SK-N-MC (cell line): ENCODE measurements at regions not wholly inside any gene's neighbourhood (a gene's known extent, or its start where the extent isn't known, plus 50 kb on each side); places are given as distances from the start of the nearest gene placed in this dataset.

Experiments used
- DNase-seq: peaks from one replicate; pipeline ENCODE4 v3.0.0-alpha.2; 2011; ENCODE audit warnings: low read depth, low spot score
- H3K27ac ChIP-seq: fragments of 200-600 bp; sonication (generic); 2 replicates; pipeline ENCODE4 v1.5.1; 2016; ENCODE audit warnings: mixed run types
- H3K36me3 ChIP-seq: fragments of 200-600 bp; sonication (generic); 2 replicates; pipeline ENCODE4 v1.6.1; 2017; ENCODE audit warnings: antibody characterized with exemption, low read length, mixed read lengths; ENCODE audit not compliant: insufficient read depth
- H3K4me3 ChIP-seq: fragments of 200-600 bp; sonication (generic); 2 replicates; pipeline ENCODE4 v1.5.1; 2016
- H3K9ac ChIP-seq: fragments of 200-600 bp; sonication (generic); 2 replicates; pipeline ENCODE4 v1.8.0; 2017; ENCODE audit warnings: mixed run types, mixed read lengths; ENCODE audit not compliant: insufficient read length
- H3K9me3 ChIP-seq: fragments of 200-600 bp; sonication (generic); 2 replicates; pipeline ENCODE4 v1.6.1; 2017; ENCODE audit warnings: low read depth, mild to moderate bottlenecking, antibody characterized with exemption, low read length, moderate library complexity, mixed read lengths
- EZH2 ChIP-seq: fragments of 200-600 bp; sonication (generic); IDR thresholded peaks from one replicate; pipeline ENCODE4 v1.6.1; 2017; ENCODE audit warnings: antibody characterized with exemption
- FOXP2 ChIP-seq: optimal IDR thresholded peaks from 2 replicates; pipeline ENCODE3; 2011; ENCODE audit warnings: mild to moderate bottlenecking, moderate library complexity; ENCODE audit not compliant: insufficient read depth; ENCODE audit errors: extremely low read length, control extremely low read depth
- POLR2AphosphoS5 ChIP-seq: IDR thresholded peaks from 2 replicates; pipeline ENCODE4 v1.6.1; 2012; ENCODE audit warnings: mild to moderate bottlenecking, low read depth, low read length, borderline replicate concordance

DNA sequence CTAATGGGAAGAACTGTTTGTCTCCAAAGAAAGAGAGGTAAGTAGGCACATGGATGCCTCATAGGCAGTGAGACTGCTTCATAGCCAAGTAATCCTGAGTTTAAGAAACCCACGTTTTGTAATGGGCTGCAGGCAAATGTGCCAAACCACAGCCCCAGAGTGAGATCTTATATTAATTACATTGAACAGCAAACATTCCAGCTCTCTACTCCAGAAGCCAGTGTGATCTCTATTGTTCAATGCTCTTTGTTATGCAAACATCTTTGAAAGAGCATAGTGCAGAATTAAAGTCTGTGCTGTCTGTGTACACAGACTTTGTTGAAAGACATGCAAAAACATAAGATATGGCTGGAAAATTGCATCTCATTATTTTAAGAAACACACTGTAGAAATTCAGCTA is 720.8 kb upstream of the REG3G start:
- no peak for DNase-seq
- Histone ChIP-seq H3K9ac (no peak overlapping the region), H3K9me3 (no peaks in the 10 kb centered on the region), H3K4me3 (no peak overlapping the region), H3K27ac (no peak overlapping the region), H3K36me3 (no peaks in the 10 kb centered on the region)
- no peak for TF ChIP-seq FOXP2
- TF ChIP-seq POLR2AphosphoS5 = no peak
- TF ChIP-seq EZH2 = no peak

DNA sequence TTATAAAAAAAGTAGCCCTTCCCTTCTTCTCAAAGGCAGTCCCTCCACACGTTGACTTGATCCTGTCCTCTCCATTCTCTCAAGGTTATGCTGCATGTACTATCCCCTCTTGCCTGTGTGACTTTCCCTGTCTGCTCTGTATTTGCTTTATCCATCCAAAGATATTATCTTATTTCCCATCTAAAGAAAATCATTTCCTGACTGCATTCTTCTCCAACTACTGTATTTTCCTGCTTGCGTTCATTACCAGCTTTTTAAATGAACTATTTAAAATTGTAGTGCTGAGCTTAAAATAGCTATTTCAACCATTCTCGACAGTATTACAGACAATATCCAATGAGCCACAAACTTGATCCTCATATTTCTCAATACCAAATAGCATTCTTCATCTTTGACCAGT is 716.0 kb upstream of the REG3G start:
- TF ChIP-seq FOXP2 = no peak
- no peak for TF ChIP-seq EZH2
- TF ChIP-seq POLR2AphosphoS5 = no peak

DNA sequence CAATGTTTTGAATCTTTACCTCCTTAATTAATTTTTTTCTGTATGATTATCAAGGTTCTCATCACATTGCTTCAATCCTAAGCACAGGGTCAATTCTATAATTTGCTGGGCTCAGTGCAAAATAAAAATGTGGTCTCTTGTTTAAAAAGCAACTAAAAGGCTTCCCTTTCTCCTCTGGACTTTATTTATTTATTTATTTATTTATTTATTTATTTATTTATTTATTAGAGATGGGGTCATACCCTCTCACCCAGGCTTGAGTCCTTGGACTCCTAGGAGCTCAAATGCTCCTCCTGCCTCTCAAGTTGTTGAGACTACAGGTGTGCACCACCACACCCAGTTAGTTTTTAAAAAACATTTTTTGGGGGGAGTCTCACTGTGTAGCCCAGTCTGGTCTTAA is 710.1 kb upstream of the REG3G start:
- H3K36me3 ChIP-seq = no peaks in the 10 kb centered on the region
- H3K4me3 ChIP-seq = no peak overlapping the region
- no peak overlapping the region for H3K9ac ChIP-seq
- TF ChIP-seq FOXP2 = no peak
- TF ChIP-seq POLR2AphosphoS5 = no peak
- TF ChIP-seq EZH2 = no peak
- H3K9me3 ChIP-seq = no peaks in the 10 kb centered on the region
- no peak for DNase-seq
- no peak overlapping the region for H3K27ac ChIP-seq

More for the DNA sequence above, 716.0 kb upstream of the REG3G start:
- Histone ChIP-seq H3K4me3 (peak overlapping the region; percentile 14; the same call in 1 of the 2 replicates), H3K36me3 (no peaks in the 10 kb centered on the region), H3K9me3 (no peaks in the 10 kb centered on the region), H3K9ac (no peak overlapping the region), H3K27ac (no peak overlapping the region)
- peak; percentile 39 for DNase-seq

DNA sequence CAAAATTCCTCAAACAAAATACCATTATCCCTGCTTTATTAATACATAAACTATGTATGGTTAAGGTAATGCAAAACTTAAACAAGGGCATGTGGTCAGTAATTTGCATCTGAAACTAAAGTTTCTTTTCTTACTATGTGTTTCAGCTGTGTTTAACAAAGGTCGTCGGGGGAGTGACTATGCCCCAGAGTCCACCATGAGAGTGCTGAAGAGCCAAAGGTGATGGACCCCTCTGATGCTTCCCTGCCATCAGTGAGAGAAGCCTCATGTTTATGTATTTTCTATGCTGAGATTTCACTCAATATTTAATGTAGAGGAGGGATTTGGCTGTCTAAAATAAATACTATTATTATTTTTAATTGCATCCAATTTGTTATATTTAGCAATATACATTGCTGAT is 707.2 kb upstream of the REG3G start:
- H3K9me3 ChIP-seq = no peaks in the 10 kb centered on the region
- DNase-seq = no peak
- TF ChIP-seq FOXP2 = no peak
- no peak for TF ChIP-seq POLR2AphosphoS5
- TF ChIP-seq EZH2 = no peak

DNA sequence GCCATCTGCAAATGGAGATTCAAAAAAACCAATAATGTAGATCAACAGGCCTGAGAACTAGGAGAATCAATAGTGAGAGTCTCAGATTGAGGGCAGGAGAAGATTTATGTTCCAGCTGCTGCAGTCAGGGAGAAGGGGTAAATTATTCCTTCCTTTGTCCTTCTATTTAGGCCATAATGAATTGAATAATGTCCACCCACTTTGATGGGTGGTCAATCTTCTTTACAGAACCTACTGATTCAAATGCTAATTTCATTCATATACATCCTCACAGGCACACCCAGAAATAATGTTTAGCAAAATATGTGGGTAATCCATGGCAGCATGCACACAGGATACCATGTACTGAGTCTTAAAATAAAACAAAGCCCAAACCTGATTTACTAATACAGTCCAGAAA is 695.3 kb upstream of the REG3G start:
- no peak for TF ChIP-seq EZH2
- no peak for TF ChIP-seq FOXP2
- no peak for TF ChIP-seq POLR2AphosphoS5
- DNase-seq = no peak
- Histone ChIP-seq H3K4me3 (no peak overlapping the region), H3K27ac (no peak overlapping the region), H3K36me3 (no peaks in the 10 kb centered on the region), H3K9me3 (no peaks in the 10 kb centered on the region), H3K9ac (no peak overlapping the region)

More for the DNA sequence above, 707.2 kb upstream of the REG3G start:
- Histone ChIP-seq H3K4me3 (no peak overlapping the region), H3K36me3 (no peaks in the 10 kb centered on the region), H3K9ac (no peak overlapping the region), H3K27ac (no peak overlapping the region)

DNA sequence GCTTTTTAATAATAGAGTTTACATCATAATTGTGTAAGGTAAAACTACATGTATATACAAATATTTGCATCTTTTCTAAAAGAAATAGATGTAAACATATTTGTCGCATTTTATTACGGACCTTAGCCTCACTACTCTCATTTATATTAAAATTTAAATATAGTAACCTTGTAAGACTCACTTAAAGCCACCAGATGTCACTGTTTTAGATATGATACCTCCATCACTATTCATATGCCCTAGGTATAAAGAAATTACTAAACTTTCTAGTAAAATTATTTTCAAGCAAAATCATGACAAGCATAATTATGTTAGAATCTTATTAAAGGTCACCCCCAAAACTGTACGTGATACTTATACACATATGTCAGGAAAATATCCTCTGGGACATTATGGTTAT is 674.3 kb upstream of the REG3G start:
- Histone ChIP-seq H3K36me3 (no peaks in the 10 kb centered on the region), H3K9ac (no peak overlapping the region), H3K27ac (no peak overlapping the region), H3K4me3 (no peak overlapping the region), H3K9me3 (no peaks in the 10 kb centered on the region; the same call in 1 of the 2 replicates)
- no peak for DNase-seq
- TF ChIP-seq POLR2AphosphoS5 (no peak), FOXP2 (no peak), EZH2 (no peak)

DNA sequence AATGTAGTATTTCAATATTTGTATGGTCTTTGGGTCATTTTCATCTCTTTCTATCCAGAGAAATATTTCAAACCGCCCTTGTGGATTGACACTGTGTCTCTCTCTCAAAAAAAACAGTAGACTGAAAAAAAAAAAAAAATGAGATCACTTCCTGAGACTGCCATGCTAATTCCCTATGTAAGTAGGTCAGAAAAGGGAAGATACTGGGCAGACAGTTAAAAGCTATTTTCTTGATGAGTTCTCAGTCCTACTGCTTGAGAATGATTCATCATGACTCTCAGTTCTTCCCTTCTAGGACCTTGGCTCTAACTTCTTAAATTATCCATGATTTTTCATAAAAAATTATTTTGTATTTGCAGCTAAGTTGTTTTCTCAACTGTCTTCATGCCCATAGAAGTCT is 672.3 kb upstream of the REG3G start:
- no peaks in the 10 kb centered on the region for H3K36me3 ChIP-seq
- no peak for TF ChIP-seq POLR2AphosphoS5
- no peak for TF ChIP-seq EZH2
- no peak for TF ChIP-seq FOXP2
- no peak overlapping the region for H3K4me3 ChIP-seq
- no peaks in the 10 kb centered on the region; the same call in 1 of the 2 replicates for H3K9me3 ChIP-seq
- H3K9ac ChIP-seq = no peak overlapping the region
- no peak overlapping the region for H3K27ac ChIP-seq
- no peak for DNase-seq

DNA sequence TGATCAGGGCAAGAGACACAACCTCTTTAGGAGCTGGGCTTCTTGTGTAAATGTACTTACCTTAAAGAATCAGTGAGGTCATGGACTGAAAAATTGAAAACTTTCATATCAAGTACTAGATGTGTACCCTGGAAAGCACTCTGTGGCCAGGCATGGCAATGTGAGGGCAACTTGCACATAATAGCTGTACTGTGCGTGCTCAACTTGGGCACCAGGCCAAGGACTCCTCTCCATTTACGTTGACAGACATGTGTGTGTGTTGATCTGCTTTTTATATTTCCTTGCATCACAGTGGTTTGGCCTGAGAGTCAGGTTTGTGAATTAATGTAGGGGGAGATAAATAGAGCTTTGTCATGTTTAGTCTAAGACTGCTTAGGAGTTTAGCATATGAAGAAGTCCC is 669.5 kb upstream of the REG3G start:
- H3K36me3 ChIP-seq = no peaks in the 10 kb centered on the region
- TF ChIP-seq POLR2AphosphoS5 (no peak), FOXP2 (no peak), EZH2 (no peak)
- peak overlapping the region; percentile 33; the same call in 1 of the 2 replicates for H3K27ac ChIP-seq
- no peaks in the 10 kb centered on the region; the same call in 1 of the 2 replicates for H3K9me3 ChIP-seq
- H3K4me3 ChIP-seq = no peak overlapping the region
- DNase-seq = no peak
- H3K9ac ChIP-seq = no peak overlapping the region

DNA sequence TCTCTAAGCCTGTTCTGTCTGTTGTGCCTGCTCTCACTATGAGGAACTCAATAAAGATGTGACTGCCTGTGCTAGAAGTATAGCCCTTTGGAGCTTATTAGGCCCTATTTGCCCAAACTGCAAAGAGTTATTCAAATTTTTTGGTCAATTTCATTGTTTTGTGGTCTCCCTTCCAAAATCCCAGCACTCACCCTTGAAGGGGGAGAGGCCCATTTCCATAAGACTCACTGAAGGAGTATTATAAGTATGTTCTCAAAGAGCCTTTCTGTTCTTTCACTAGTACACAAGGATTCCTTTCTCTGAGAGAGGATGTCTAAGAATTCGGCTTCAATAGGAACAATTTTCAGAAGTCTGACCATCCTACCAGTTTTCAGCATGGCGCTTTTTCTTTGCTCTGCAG is 641.9 kb upstream of the REG3G start:
- H3K4me3 ChIP-seq = no peak overlapping the region
- no peaks in the 10 kb centered on the region for H3K36me3 ChIP-seq
- H3K9ac ChIP-seq = no peak overlapping the region
- no peak for TF ChIP-seq FOXP2
- no peak for TF ChIP-seq POLR2AphosphoS5
- no peak for TF ChIP-seq EZH2
- no peaks in the 10 kb centered on the region; the same call in 1 of the 2 replicates for H3K9me3 ChIP-seq
- H3K27ac ChIP-seq = no peak overlapping the region
- no peak for DNase-seq

DNA sequence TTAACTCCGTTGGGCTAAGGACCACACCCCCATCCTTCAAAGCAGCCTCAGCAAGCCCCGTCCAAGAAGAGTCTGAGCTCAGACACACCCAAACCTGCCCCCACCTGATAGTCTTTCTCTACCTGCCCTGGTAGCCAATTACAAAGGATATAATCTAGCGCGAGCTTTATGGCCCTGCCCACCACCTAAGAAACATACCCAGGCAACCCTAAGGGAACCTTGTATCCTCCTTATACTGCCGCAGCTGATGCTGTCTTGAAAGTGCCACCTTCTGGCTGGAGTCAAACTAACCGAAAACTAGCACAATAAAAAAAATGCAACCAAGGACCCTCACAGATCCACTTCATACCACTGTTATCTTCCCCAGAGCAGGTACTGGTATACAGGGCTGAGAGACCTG is 628.3 kb upstream of the REG3G start:
- TF ChIP-seq FOXP2 = no peak
- TF ChIP-seq POLR2AphosphoS5 = no peak
- TF ChIP-seq EZH2 = no peak
- no peak overlapping the region for H3K4me3 ChIP-seq
- H3K27ac ChIP-seq = no peak overlapping the region
- H3K9me3 ChIP-seq = no peaks in the 10 kb centered on the region
- H3K36me3 ChIP-seq = no peaks in the 10 kb centered on the region
- DNase-seq = no peak
- H3K9ac ChIP-seq = no peak overlapping the region
